HG03520 (cell line): ENCODE measurements at regions not wholly inside any gene's neighbourhood (a gene's known extent, or its start where the extent isn't known, plus 50 kb on each side); places are given as distances from the start of the nearest gene placed in this dataset.
"Not testable (repeated sequence)": the region's sequence is repeated elsewhere in the genome, so short reads cannot be mapped to it uniquely, and the experiment has no call there.

Experiments used
- ATAC-seq: cut with Tn5 transposase; IDR thresholded peaks from one replicate; pipeline ENCODE4 v1.9.1; 2021; ENCODE audit warnings: mild to moderate bottlenecking, moderate library complexity; ENCODE audit not compliant: unreplicated experiment

- ATAC-seq: no peak
Observed at GRCh38 chr15:38614621-38615020, 50.0 kb upstream of the RASGRP1 start.

- ATAC-seq: no peak
Observed at GRCh38 chr15:38617831-38618230, 53.2 kb upstream of the RASGRP1 start.

DNA sequence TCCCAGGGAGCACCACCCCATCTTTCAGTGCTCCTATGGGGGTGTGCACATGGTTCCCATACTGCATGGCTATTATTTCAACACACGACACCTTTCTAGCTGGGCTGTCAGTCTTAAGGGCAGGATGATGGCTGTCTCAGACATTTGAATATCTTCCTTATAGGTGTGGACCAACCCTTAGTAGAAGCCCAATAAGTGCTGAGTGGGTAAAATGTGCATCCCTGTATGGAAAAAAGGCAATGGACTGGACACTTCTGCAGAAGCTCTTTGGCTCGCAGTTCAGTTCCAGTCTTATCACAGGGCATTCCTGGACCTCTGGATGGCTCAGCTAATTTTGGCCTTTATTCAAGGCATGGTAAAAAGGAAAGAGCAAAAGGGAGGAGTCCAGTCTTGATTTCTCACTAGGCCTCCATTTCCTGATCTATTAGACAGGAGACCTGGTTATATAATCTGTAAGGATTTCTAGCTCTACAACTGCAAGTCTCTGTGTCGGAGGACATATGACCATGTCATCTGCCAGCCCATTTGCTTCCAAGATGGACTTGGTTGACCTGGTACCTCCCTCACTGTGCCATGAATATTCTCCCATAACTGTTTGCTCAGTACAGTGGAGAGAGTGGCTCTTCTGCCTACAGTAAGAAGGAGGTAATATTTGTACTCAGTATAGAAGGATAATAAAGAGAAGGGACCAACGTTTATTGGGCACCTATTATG lies 53.8 kb upstream of the RASGRP1 start:
- ATAC-seq: no peak

- no peak for ATAC-seq
Observed at GRCh38 chr15:38620098-38620497, 55.5 kb upstream of the RASGRP1 start.

DNA sequence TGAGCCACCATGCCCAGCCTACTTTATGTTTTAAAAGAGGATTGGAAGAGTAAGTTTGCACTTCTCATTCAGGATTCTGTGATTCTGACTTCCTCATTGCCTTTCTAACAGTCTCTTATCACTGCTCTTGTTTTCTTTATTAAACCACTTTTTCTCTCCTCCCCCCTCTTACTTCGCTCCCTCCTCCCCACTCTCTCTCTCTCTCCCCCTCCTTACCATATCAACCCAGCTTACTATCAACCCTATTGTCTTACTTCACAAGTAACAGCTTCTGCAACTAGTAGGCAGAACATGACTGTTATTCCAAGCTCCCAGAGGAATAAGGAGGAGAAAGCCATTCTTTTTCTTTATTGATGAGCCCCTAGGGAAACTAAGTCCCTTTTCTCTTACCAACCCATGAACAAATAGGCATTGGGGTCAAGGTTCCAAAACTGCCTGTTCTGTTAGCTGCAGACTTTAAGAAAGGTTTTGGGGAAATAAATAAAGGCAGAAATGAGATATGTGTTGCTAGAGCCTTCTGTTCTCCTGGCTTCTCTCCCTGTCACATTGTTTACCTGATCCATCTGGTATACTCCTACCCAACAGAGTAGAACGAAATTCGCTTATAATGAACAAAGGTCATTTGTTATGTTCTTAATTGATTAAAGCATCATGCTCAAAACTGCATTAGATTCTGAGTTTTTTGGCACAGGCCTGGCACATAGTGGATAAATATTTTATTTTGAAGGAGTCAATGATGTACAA lies 56.4 kb upstream of the RASGRP1 start:
- no peak for ATAC-seq

DNA sequence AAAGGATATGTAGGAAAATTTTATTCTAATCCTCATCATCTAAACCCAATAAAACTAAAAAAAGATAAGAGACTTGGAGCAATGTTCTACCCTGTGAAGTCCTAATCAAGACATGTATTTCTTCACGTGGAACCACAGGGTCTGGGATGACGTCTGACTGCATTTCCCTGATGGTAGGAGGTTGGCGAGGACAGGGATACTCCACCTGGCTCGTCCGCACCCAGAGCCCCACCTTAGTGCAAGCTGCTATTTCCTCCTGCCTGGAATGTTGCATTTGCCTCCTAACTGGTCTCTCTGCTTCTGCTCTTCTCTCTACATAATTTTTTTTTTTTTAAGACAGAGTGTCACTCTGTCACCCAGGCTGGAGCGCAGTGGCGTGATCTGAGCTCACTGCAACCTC lies 57.7 kb upstream of the RASGRP1 start:
- no peak for ATAC-seq

- ATAC-seq: no peak
Observed at GRCh38 chr15:38622908-38623307, 58.3 kb upstream of the RASGRP1 start.

DNA sequence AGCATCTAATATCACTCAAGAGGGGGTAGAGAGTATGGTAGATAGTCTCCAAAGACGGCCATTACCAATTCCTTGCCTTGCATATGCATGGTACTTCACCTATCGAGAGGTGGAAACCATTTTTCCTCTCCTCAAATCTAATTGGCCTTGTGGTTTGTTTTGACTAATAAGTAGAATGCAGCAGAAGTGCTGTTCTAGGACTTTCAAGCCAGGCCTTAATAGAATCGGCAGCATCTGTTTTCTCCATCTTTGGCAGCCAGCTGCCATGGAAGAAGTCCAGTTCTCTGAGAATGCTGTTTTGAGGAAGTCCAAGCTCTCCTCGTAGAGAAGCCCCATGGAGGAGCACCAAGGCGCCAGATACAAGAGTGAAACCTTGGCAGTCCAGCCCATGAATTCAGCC lies 59.1 kb upstream of the RASGRP1 start:
- no peak for ATAC-seq

GRCh38 chr15:38624244-38625205 lies 59.9 kb upstream of the RASGRP1 start:
- no peak for ATAC-seq

DNA sequence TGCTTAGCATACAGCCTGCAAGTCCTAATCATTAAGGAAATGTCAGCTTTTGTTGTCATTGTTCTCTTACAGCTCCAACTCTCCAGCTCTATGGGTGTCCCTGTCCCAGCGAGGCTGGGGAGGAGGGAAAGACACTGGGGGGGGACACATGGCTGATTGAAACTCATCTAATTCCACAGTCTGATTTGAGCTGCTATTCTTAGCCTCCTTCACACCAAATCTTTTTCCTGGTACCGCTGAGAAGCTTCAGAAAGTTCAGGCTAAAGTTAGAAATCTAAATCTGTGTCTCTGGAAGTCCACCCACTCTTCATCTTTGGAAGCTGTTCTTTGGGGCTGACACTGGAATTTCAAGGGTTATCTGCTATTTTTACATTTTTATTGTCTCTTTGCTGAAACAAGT lies 61.3 kb upstream of the RASGRP1 start:
- no peak for ATAC-seq

GRCh38 chr15:38626443-38627050 lies 61.9 kb upstream of the RASGRP1 start:
- no peak for ATAC-seq

GRCh38 chr15:38627689-38628277 lies 63.2 kb upstream of the RASGRP1 start:
- no peak for ATAC-seq

- no peak for ATAC-seq
Observed at GRCh38 chr15:38631119-38632075, 66.8 kb upstream of the RASGRP1 start.

DNA sequence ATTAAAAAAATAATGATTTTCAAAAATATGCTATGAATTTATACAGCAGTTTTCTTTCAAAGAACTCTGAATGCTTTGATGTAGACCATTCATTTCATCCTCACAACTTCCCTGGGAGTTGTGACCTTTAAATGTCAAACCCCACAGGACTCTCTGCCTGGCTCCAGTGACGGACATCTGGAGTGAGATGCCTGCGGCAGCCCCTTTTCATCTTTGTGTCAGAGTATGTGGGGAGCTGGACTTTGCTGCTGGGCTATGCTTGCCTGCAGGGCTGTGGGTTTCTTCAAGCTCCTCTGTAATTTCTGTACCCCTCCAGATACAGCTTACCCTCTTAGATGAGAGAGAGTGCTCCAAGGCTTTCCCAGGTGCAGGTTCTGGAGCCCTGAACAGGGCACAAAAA lies 70.6 kb upstream of the RASGRP1 start:
- no peak for ATAC-seq

DNA sequence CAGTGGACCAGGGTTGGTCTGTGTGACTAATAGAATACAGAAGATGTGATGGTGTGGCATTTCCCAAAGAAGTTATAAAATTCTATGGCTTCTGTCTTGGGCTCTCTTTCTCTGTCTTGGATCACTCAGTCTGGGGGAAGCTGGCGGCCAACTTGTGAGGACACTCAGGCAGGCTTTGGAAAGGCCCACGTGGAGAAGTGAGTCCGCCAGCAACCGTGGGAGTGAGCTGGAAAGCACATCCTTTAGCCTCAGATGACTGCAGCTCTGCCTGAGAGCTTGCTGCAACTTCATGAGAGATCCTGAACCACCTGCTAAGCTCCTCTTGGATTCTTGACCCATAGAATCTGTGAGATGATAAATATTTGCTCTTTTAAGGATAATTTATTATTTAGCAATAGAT lies 72.0 kb upstream of the RASGRP1 start:
- ATAC-seq: no peak

GRCh38 chr15:38638126-38638525 lies 73.5 kb upstream of the RASGRP1 start:
- no peak for ATAC-seq

- no peak for ATAC-seq
Observed at GRCh38 chr15:38638811-38639210, 74.2 kb upstream of the RASGRP1 start.

DNA sequence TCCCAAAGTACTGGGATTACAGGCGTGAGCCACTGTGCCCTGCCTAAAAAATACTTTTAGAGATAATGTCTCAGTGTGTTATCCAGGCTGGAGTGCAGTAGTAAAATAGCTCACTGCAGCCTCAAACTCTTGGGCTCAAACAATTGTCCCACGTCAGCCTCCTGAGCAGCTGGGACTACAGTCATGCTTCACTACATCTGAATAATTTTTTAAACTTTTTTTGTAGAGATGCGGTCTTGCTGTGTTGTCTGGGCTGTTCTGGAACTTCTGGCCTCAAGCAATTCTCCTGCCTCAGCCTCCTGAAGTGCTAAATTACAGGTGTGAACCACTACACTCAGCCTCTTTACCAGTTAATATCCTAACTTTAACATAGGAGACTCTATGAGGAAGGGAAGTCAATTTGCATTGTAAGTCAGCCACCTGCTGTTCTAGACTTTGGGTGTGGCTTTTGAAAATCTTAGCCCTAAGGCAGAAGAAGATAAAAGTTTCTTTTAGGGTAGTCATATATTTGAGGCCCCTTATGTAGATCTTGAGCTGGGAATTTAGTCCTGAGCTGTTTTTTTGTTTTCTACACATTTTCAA lies 78.2 kb upstream of the RASGRP1 start:
- ATAC-seq: no peak

GRCh38 chr15:38644353-38644752 lies 79.7 kb upstream of the RASGRP1 start:
- ATAC-seq: not testable (repeated sequence)
